WERI-Rb-1 (cell line): ENCODE measurements at regions not wholly inside any gene's neighbourhood (a gene's known extent, or its start where the extent isn't known, plus 50 kb on each side); places are given as distances from the start of the nearest gene placed in this dataset.

Experiments
- DNase-seq: peaks from one replicate; pipeline ENCODE4 v3.0.0-alpha.2; 2020
- H3K27ac ChIP-seq: fragments of 250-450 bp; sonication (Bioruptor Pico); 2 replicates; pipeline ENCODE4 v1.5.1; 2020; ENCODE audit warnings: mild to moderate bottlenecking, moderate library complexity
- H3K27me3 ChIP-seq: fragments of 250-450 bp; sonication (Bioruptor Pico); 2 replicates; pipeline ENCODE4 v1.5.1; 2021; ENCODE audit warnings: mild to moderate bottlenecking, low read depth, moderate library complexity; ENCODE audit not compliant: insufficient read depth, severe bottlenecking
- H3K36me3 ChIP-seq: fragments of 250-450 bp; sonication (Bioruptor Pico); 2 replicates; pipeline ENCODE4 v1.5.1; 2020; ENCODE audit warnings: mild to moderate bottlenecking, moderate library complexity
- H3K4me3 ChIP-seq: 2 replicates; pipeline ENCODE4 v1.5.1; 2011; ENCODE audit warnings: low read depth, mild to moderate bottlenecking, control low read depth, low read length
- H3K9me3 ChIP-seq: fragments of 250-450 bp; sonication (Bioruptor Pico); 2 replicates; pipeline ENCODE4 v1.5.1; 2021; ENCODE audit warnings: mild to moderate bottlenecking, moderate library complexity; ENCODE audit not compliant: severe bottlenecking
- TF ChIP-seq, protein P1 (sequence below): IDR thresholded peaks from 2 replicates; pipeline ENCODE4 v1.5.1; 2011; ENCODE audit warnings: low read depth, mild to moderate bottlenecking, control low read depth, inconsistent platforms, low read length

DNA sequence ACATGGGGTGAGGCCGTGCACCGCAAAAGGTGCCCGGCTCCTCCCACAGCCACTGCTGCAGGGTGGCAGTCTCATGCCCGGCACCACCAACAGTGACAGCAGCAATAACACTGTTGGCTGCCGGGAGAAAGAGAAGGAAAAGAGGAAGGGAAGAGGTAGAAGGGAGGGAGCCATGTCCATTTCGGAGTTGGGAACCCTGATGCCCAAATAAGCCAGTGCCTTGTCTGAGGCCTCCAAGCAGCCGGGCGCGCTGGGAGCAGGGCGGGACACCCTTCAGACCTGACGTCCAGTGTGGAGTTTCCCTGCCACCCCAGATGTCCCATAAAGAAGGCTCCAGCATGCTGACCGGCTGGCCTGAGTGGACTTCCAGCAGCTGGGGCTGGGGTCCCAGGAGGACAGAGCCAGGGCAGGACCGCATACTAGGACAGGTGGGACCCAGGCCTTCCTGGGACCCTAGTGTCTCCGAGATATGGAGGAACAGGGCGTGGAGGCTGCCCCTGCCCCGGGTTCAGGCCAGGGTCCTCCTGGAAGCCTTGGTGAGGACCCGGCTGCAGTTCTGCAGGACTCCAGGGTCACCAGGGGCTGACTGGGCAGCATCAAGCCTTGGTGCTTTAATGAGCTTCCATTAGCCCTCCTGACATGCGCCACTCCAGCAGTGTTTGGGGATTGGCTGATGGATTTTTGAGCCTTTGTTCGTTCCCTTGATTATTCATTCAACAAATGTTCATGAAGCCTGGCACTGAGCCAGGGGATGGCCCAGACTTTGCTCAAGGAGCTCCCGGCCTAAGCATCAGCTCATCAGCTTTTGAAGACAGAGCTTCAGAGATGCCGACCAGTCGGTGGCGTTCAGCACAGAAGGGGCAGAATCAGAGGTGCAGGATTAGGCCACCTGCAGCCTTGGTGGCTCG lies 223.6 kb upstream of the CIBAR2 start:
- no peaks in the 10 kb centered on the region for H3K27me3 ChIP-seq
- DNase-seq = no peak
- no peaks in the 10 kb centered on the region for H3K9me3 ChIP-seq
- no peak overlapping the region for H3K4me3 ChIP-seq
- TF ChIP-seq, protein P1, sequence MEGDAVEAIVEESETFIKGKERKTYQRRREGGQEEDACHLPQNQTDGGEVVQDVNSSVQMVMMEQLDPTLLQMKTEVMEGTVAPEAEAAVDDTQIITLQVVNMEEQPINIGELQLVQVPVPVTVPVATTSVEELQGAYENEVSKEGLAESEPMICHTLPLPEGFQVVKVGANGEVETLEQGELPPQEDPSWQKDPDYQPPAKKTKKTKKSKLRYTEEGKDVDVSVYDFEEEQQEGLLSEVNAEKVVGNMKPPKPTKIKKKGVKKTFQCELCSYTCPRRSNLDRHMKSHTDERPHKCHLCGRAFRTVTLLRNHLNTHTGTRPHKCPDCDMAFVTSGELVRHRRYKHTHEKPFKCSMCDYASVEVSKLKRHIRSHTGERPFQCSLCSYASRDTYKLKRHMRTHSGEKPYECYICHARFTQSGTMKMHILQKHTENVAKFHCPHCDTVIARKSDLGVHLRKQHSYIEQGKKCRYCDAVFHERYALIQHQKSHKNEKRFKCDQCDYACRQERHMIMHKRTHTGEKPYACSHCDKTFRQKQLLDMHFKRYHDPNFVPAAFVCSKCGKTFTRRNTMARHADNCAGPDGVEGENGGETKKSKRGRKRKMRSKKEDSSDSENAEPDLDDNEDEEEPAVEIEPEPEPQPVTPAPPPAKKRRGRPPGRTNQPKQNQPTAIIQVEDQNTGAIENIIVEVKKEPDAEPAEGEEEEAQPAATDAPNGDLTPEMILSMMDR = no peak
- H3K36me3 ChIP-seq = no peaks in the 10 kb centered on the region
- no peak overlapping the region for H3K27ac ChIP-seq

DNA sequence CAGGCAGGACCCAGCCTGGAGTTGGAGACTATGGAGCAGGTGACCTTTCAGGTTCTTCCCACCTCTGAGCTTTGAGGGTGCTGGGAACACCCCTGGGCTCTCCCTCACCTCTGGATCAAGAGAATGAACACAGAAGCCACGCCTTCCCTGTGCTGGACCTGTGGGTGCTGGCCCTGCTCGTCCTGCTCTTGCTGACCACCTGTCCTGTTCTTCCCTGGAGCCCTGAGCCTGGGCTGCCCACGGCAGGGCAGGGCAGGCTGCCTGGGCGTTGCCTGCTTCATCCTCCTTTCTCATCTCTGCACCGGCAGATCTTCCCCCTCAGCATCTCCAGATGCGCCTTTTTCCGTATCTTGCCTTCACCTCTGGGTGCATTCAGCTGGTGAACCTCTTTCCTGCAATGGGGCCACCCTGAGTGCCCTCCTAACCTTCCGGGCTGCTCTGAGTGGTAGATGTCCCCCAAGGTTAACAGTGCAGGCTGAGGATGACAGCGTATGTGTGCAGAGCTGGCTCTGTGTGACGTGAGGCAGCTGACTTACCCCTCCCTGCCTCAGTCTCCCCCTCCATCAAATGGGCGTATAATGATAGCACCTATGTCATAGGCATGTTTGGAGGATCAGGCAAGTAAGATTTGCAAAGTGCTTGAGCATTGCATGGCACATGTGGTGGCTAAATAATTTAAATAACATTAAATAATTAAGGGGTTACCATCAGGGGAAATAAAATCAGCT lies 225.8 kb upstream of the CIBAR2 start:
- no peaks in the 10 kb centered on the region for H3K27me3 ChIP-seq
- no peaks in the 10 kb centered on the region for H3K9me3 ChIP-seq
- H3K4me3 ChIP-seq = no peak overlapping the region
- TF ChIP-seq, protein P1 = no peak
- DNase-seq = no peak
- no peak overlapping the region for H3K27ac ChIP-seq
- H3K36me3 ChIP-seq = no peaks in the 10 kb centered on the region

DNA sequence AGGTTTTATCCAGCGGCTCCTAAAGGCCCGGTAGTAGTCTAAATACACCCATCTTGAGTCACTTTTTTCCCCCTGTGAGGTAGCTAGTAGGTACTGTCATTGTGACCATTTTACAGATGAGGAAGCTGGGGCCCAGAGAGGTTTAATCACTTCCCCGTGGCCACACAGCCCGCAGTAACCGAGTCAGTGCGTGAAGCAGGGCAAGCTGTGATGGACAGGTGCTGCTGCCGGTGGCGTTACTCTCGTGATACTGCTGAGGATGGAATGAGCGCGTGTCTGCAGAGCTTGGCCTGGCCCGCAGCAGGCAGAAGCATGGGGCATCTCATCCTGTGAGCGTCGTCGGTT lies 226.3 kb upstream of the CIBAR2 start:
- Histone ChIP-seq H3K27me3 (no peaks in the 10 kb centered on the region), H3K9me3 (no peaks in the 10 kb centered on the region), H3K27ac (no peak overlapping the region), H3K36me3 (no peaks in the 10 kb centered on the region), H3K4me3 (no peak overlapping the region)
- DNase-seq = no peak
- TF ChIP-seq, protein P1 = no peak

DNA sequence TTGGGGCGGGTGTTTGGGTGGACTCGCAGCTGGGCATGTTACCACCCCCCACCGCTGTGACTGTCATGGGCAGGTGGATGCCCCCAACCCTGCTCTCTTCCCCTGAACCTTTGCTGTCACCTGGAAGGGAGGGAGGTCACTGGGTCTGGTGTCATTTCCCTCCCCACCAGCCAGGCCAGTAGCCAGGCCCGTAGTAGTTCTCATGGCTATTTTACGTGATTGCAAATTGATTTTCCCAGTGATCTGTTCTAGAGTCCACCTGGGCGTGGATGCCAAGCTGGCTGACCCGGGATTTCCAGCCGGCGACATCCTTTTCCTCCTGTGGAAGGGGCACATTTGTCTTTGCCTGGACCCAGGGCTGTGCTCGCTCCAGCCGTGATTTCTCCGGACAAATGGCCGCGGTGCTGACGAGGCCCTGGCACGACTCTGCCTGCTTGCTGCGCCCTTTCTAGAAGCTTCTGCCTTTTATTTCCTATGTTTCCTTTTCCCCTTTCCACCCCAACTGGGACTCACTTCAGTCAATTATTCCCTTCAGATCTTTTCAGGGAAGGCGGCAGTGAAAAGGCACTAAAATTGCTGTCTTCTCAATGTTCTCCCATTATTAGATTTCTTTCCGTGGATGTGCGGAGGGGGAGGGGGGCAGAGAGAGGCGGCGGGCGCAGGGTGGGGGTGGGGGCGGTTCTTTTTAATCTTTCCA lies 226.9 kb upstream of the CIBAR2 start:
- TF ChIP-seq, protein P1 = no peak
- Histone ChIP-seq H3K4me3 (no peak overlapping the region), H3K27ac (no peak overlapping the region), H3K36me3 (no peaks in the 10 kb centered on the region), H3K27me3 (no peaks in the 10 kb centered on the region), H3K9me3 (no peaks in the 10 kb centered on the region)
- DNase-seq = no peak

DNA sequence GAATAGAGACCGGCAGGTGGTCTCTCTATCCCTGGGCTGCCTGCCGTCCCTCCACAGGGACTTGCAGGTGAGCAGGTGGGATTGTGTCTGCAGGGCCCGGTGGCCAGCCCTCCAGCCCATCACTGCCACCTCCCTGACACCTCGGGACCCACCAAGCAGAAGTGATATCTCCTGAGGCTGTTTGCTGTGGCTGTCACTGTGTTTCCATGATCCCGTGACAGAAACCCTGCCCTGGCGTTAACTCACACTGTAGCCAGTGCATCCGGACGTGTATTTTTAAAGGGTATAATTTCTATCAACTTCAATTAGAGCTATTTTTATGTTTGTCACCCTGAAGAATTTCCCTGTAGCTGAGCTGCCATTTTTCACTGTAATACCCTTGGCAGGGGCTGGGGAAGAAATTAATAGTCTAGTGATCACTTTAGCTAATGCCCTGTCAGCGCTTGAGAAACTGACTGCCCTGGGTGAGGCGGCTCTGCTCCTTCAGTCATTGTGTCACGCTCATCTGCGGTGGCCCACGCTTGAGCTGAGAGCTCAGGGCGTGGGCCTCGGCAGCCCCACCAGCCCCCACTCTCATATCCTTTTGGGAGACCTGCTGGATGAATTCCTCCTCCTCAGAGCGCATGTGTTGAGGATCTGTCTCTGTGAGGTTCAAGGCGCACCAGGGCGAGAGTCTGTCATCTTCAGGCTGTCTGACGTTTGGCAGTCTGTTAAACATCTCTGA lies 229.9 kb upstream of the CIBAR2 start:
- Histone ChIP-seq H3K36me3 (no peaks in the 10 kb centered on the region), H3K4me3 (no peak overlapping the region), H3K9me3 (no peaks in the 10 kb centered on the region), H3K27ac (peak overlapping the region; percentile 31; the same call in 1 of the 2 replicates), H3K27me3 (no peaks in the 10 kb centered on the region)
- DNase-seq = no peak
- TF ChIP-seq, protein P1 = no peak
